ENCODE measurements at regions not wholly inside any gene's neighbourhood (a gene's known extent, or its start where the extent isn't known, plus 50 kb on each side); places are given as distances from the start of the nearest gene placed in this dataset.

GRCh38 chr6:45807311-45808041 lies 208.2 kb downstream of the CLIC5 start:
- TF ChIP-seq POLR2A (IDR thresholded peaks at IDR 0.05), result no peak
- TF ChIP-seq, protein P1, sequence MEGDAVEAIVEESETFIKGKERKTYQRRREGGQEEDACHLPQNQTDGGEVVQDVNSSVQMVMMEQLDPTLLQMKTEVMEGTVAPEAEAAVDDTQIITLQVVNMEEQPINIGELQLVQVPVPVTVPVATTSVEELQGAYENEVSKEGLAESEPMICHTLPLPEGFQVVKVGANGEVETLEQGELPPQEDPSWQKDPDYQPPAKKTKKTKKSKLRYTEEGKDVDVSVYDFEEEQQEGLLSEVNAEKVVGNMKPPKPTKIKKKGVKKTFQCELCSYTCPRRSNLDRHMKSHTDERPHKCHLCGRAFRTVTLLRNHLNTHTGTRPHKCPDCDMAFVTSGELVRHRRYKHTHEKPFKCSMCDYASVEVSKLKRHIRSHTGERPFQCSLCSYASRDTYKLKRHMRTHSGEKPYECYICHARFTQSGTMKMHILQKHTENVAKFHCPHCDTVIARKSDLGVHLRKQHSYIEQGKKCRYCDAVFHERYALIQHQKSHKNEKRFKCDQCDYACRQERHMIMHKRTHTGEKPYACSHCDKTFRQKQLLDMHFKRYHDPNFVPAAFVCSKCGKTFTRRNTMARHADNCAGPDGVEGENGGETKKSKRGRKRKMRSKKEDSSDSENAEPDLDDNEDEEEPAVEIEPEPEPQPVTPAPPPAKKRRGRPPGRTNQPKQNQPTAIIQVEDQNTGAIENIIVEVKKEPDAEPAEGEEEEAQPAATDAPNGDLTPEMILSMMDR (IDR thresholded peaks at IDR 0.05), result no peak
- Histone ChIP-seq H3K4me1 (no peaks in the 10 kb centered on the region), H3K9me3 (peaks cover 0 to 11% (median 0%) of the 10 kb centered on the region in 3 donors), H3K27ac (no peak overlapping the region), H3K27me3 (no peaks in the 10 kb centered on the region), H3K4me3 (no peak overlapping the region), H3K36me3 (replicated peaks in 1 of 2; ENCODE audit: insufficient read depth in 1 of 2, low read depth in 2 of 2) (no peaks in the 10 kb centered on the region)
- ATAC-seq, result no peak
- DNase-seq, result no peak
- intact Hi-C loops (cut with DNase I), result no loop called here
- 71 to 73% methylated on average over 4 of the region's 4 CpGs for WGBS, 2 donors

- H3K27ac ChIP-seq, result no peak overlapping the region
- H3K27me3 ChIP-seq, result no peaks in the 10 kb centered on the region
- WGBS, 2 donors, result 21 to 43% methylated on average over 1 of the region's 1 CpG
- H3K4me1 ChIP-seq, result no peaks in the 10 kb centered on the region
- ATAC-seq (no peak), DNase-seq (no peak)
- H3K4me3 ChIP-seq, result no peak overlapping the region
- H3K9me3 ChIP-seq, result peaks cover 0 to 11% (median 0%) of the 10 kb centered on the region in 3 donors
- H3K36me3 ChIP-seq (replicated peaks in 1 of 2; ENCODE audit: insufficient read depth in 1 of 2, low read depth in 2 of 2), result no peaks in the 10 kb centered on the region
- TF ChIP-seq, protein P1 (IDR thresholded peaks at IDR 0.05), result no peak
- no peak for TF ChIP-seq POLR2A (IDR thresholded peaks at IDR 0.05)
- intact Hi-C loops (cut with DNase I), result no loop called here
Observed at GRCh38 chr6:45806172-45806571, 209.5 kb downstream of the CLIC5 start.

DNA sequence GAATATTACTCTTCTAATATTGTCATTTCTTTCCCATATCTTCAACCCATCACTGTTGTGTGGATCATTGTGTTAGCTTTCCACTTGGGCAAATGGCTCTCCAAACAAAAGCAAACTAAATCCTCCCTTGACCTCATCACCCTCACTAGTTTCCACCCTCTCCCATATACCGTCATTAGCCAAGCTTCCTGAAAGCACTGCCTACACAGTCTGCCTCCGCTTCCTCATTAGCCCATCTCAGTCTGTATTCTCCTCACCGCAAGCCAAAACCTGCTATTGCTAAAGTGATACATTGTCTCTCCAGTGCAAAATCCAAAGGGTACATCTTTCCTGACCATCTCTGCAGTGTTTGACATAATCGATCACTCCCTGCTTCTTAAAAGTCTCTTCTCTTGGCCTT lies 212.6 kb downstream of the CLIC5 start:
- TF ChIP-seq POLR2A (IDR thresholded peaks at IDR 0.05), result no peak
- TF ChIP-seq, protein P1 (IDR thresholded peaks at IDR 0.05), result no peak
- no peaks in the 10 kb centered on the region for H3K4me1 ChIP-seq
- H3K4me3 ChIP-seq, result no peak overlapping the region
- intact Hi-C loops (cut with DNase I), result no loop called here
- 59 to 79% methylated on average over 4 of the region's 4 CpGs for WGBS, 2 donors
- no peak overlapping the region for H3K27ac ChIP-seq
- no peak for DNase-seq
- ATAC-seq, result no peak
- H3K27me3 ChIP-seq, result no peaks in the 10 kb centered on the region
- no peaks in the 10 kb centered on the region for H3K36me3 ChIP-seq (replicated peaks in 1 of 2; ENCODE audit: insufficient read depth in 1 of 2, low read depth in 2 of 2)
- peaks cover 0 to 11% (median 0%) of the 10 kb centered on the region in 3 donors for H3K9me3 ChIP-seq

DNA sequence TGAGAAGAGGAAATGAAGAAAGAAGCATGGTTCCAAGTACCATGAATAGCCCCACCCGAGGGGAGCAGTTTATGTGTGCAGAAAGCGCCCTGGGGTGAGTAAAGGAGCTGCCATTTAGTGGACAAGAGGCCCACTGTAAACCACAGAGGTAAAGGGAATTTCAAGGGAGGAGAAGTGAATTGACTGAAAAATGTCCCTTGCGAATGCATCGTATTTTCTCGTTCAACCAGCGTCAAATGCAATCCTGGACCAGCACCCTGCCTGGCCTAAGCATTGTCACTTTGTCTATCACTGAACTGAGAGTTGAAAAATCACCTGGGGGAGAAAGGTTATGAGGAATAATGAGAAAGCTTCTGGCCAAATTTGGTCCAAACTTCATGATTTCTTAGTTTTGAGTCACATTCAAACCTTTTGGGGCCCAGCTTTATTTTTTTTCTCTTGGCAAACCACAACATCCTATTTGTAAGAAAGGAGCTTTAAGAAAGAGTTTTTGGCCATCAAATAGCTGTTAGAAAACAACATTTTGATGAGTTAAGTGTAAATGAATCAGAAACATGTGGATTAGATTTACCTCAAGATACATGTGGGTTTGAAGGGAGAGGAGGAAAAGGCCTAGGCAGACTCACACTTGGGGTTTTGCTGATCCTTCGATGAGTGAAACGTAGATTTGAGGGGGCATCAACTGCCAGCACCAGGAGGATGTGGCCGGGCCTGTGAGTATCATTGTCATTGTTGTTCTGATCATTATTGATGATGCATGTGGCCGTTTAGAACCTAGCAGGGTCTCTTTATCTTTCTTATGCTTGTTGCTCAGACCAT lies 214.0 kb downstream of the CLIC5 start:
- H3K36me3 ChIP-seq (replicated peaks in 1 of 2; ENCODE audit: insufficient read depth in 1 of 2, low read depth in 2 of 2), result no peaks in the 10 kb centered on the region
- no peak overlapping the region for H3K27ac ChIP-seq
- H3K27me3 ChIP-seq, result no peaks in the 10 kb centered on the region
- no peak for TF ChIP-seq POLR2A (IDR thresholded peaks at IDR 0.05)
- TF ChIP-seq, protein P1 (IDR thresholded peaks at IDR 0.05), result no peak
- H3K4me1 ChIP-seq, result no peaks in the 10 kb centered on the region
- no peak for ATAC-seq
- 40 to 61% methylated on average over 10 of the region's 10 CpGs for WGBS, 2 donors
- intact Hi-C loops (cut with DNase I), result no loop called here
- H3K4me3 ChIP-seq, result no peak overlapping the region
- H3K9me3 ChIP-seq, result peaks cover 0 to 11% (median 0%) of the 10 kb centered on the region in 3 donors
- DNase-seq, result no peak
